ENCODE measurements at regions not wholly inside any gene's neighbourhood (a gene's known extent, or its start where the extent isn't known, plus 50 kb on each side); places are given as distances from the start of the nearest gene placed in this dataset.

- TF ChIP-seq CTCF (IDR thresholded peaks at IDR 0.05) (no peak), POLR2A (IDR thresholded peaks at IDR 0.05) (no peak)
Observed at GRCh38 chr3:68228856-68229255, 574.4 kb upstream of the SUCLG2 start.
